Retinal pigment epithelial cell (primary cell): ENCODE measurements at regions not wholly inside any gene's neighbourhood (a gene's known extent, or its start where the extent isn't known, plus 50 kb on each side); places are given as distances from the start of the nearest gene placed in this dataset.

Experiments
- DNase-seq: peaks from one replicate; pipeline ENCODE4 v3.0.0-alpha.2; 2010; ENCODE audit warnings: low read depth
- H3K4me3 ChIP-seq: 2 replicates; pipeline ENCODE4 v1.5.1; 2011; ENCODE audit warnings: mild to moderate bottlenecking, low read length, control low read depth, moderate library complexity
- CTCF ChIP-seq: conservative IDR thresholded peaks from 2 replicates; pipeline ENCODE4 v1.5.1; 2011; ENCODE audit warnings: low read depth, low read length, control low read depth, inconsistent platforms

- DNase-seq: no peak
- H3K4me3 ChIP-seq: no peak overlapping the region
- TF ChIP-seq CTCF: no peak
These were observed 112.1 kb upstream of the SPON1 start for GRCh38 chr11:13850231-13851005.

GRCh38 chr11:13851691-13852090, 110.8 kb upstream of the SPON1 start:
- no peak for TF ChIP-seq CTCF

GRCh38 chr11:13852481-13852880, 110.0 kb upstream of the SPON1 start:
- TF ChIP-seq CTCF: no peak
- no peak overlapping the region for H3K4me3 ChIP-seq
- DNase-seq: no peak

More at GRCh38 chr11:13851691-13852090, 110.8 kb upstream of the SPON1 start:
- H3K4me3 ChIP-seq: no peak overlapping the region
- no peak for DNase-seq

- H3K4me3 ChIP-seq: no peak overlapping the region
- no peak for TF ChIP-seq CTCF
- DNase-seq: no peak
These were observed 104.7 kb upstream of the SPON1 start for GRCh38 chr11:13857828-13858227.

GRCh38 chr11:13859892-13860291, 102.6 kb upstream of the SPON1 start:
- no peak for DNase-seq

GRCh38 chr11:13861411-13861810, 101.1 kb upstream of the SPON1 start:
- TF ChIP-seq CTCF: no peak
- no peak for DNase-seq
- no peak overlapping the region for H3K4me3 ChIP-seq

More at GRCh38 chr11:13859892-13860291, 102.6 kb upstream of the SPON1 start:
- TF ChIP-seq CTCF: no peak
- H3K4me3 ChIP-seq: no peak overlapping the region

- H3K4me3 ChIP-seq: no peak overlapping the region
- TF ChIP-seq CTCF: no peak
- DNase-seq: no peak
These were observed 99.6 kb upstream of the SPON1 start for GRCh38 chr11:13862845-13863392.
